SU-DHL-6 (cell line): ENCODE measurements at regions not wholly inside any gene's neighbourhood (a gene's known extent, or its start where the extent isn't known, plus 50 kb on each side); places are given as distances from the start of the nearest gene placed in this dataset.

ENCODE experiments used
- EZH2phosphoT487 ChIP-seq: fragments of 200-600 bp; sonication (generic), shearing (Covaris generic); conservative IDR thresholded peaks from 2 replicates; pipeline ENCODE4 v1.6.1; 2018; ENCODE audit warnings: mild to moderate bottlenecking, antibody characterized with exemption, low read length, moderate library complexity, mixed read lengths
- TF ChIP-seq, protein P1 (sequence below): fragments of 200-600 bp; sonication (generic); IDR thresholded peaks from one replicate; pipeline ENCODE4 v1.5.1; 2017; ENCODE audit warnings: antibody characterized with exemption, mild to moderate bottlenecking, low read length, moderate library complexity; ENCODE audit not compliant: insufficient read depth, poor library complexity, severe bottlenecking

DNA sequence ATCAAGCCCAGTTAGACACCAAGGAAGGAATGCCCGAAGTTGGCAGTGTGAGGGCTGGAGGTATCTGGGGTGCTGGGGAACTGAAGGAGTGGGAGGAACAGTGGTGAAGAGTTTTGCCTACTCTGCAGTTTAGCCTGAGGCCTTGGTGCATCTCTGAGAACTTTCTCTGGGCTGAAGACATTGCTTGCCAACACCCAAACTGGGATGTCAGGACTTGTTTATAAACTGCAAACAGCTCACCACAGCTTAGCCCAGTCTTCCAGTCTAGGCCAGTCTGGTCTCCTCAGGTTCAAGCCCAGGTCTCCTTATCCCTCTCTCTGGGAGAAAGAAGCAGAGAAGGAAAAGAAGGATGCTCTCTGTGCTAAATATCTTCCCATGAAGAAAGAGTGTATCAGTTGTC, 68.0 kb upstream of the BOC start:
- TF ChIP-seq, protein P1, sequence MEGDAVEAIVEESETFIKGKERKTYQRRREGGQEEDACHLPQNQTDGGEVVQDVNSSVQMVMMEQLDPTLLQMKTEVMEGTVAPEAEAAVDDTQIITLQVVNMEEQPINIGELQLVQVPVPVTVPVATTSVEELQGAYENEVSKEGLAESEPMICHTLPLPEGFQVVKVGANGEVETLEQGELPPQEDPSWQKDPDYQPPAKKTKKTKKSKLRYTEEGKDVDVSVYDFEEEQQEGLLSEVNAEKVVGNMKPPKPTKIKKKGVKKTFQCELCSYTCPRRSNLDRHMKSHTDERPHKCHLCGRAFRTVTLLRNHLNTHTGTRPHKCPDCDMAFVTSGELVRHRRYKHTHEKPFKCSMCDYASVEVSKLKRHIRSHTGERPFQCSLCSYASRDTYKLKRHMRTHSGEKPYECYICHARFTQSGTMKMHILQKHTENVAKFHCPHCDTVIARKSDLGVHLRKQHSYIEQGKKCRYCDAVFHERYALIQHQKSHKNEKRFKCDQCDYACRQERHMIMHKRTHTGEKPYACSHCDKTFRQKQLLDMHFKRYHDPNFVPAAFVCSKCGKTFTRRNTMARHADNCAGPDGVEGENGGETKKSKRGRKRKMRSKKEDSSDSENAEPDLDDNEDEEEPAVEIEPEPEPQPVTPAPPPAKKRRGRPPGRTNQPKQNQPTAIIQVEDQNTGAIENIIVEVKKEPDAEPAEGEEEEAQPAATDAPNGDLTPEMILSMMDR, result no peak
- no peak for TF ChIP-seq EZH2phosphoT487
